ENCODE measurements at regions not wholly inside any gene's neighbourhood (a gene's known extent, or its start where the extent isn't known, plus 50 kb on each side); places are given as distances from the start of the nearest gene placed in this dataset.

- DNase-seq = no peak
Measured at GRCh38 chr4:176902710-176903323, 110.1 kb upstream of the VEGFC start.

- no peak for DNase-seq
Measured at GRCh38 chr4:176906709-176907108, 114.0 kb upstream of the VEGFC start.

- no peak for DNase-seq
Measured at GRCh38 chr4:176910646-176911045, 117.9 kb upstream of the VEGFC start.

GRCh38 chr4:176919631-176920030, 126.9 kb upstream of the VEGFC start:
- DNase-seq = no peak

- DNase-seq = no peak
Measured at GRCh38 chr4:176920694-176921093, 128.0 kb upstream of the VEGFC start.

GRCh38 chr4:176921256-176921655, 128.5 kb upstream of the VEGFC start:
- DNase-seq = no peak

- no peak for DNase-seq
Measured at GRCh38 chr4:176924238-176924637, 131.5 kb upstream of the VEGFC start.

GRCh38 chr4:176925962-176926361, 133.2 kb upstream of the VEGFC start:
- DNase-seq = no peak

- no peak for DNase-seq
Measured at GRCh38 chr4:176927117-176927516, 134.4 kb upstream of the VEGFC start.

- DNase-seq = no peak
Measured at GRCh38 chr4:176927664-176928063, 134.9 kb upstream of the VEGFC start.

- no peak for DNase-seq
Measured at GRCh38 chr4:176939445-176939844, 146.7 kb upstream of the VEGFC start.

GRCh38 chr4:176945334-176945733, 152.6 kb upstream of the VEGFC start:
- DNase-seq = no peak

- DNase-seq = no peak
Measured at GRCh38 chr4:176949029-176949428, 156.3 kb upstream of the VEGFC start.

- DNase-seq = no peak
Measured at GRCh38 chr4:176953021-176953420, 160.3 kb upstream of the VEGFC start.

- no peak for DNase-seq
Measured at GRCh38 chr4:176957353-176958118, 164.8 kb upstream of the VEGFC start.

GRCh38 chr4:176959980-176960379, 167.3 kb upstream of the VEGFC start:
- DNase-seq = no peak

GRCh38 chr4:176963121-176963520, 170.4 kb upstream of the VEGFC start:
- no peak for DNase-seq

- DNase-seq = no peak
Measured at GRCh38 chr4:176964116-176964691, 171.5 kb upstream of the VEGFC start.

- DNase-seq = no peak
Measured at GRCh38 chr4:176967586-176967985, 174.9 kb upstream of the VEGFC start.

- no peak for DNase-seq
Measured at GRCh38 chr4:176968094-176968493, 175.4 kb upstream of the VEGFC start.

- no peak for DNase-seq
Measured at GRCh38 chr4:176969011-176969410, 176.3 kb upstream of the VEGFC start.

GRCh38 chr4:176970853-176971252, 178.1 kb upstream of the VEGFC start:
- DNase-seq = no peak

GRCh38 chr4:176971576-176972115, 178.9 kb upstream of the VEGFC start:
- DNase-seq = no peak

- DNase-seq = no peak
Measured at GRCh38 chr4:176979416-176979815, 186.7 kb upstream of the VEGFC start.

Measured in skin of body (tissue), 1 donor.